Glutamatergic neuron (in vitro differentiated cells): ENCODE measurements at regions not wholly inside any gene's neighbourhood (a gene's known extent, or its start where the extent isn't known, plus 50 kb on each side); places are given as distances from the start of the nearest gene placed in this dataset.
"Not testable (repeated sequence)": the region's sequence is repeated elsewhere in the genome, so short reads cannot be mapped to it uniquely, and the experiment has no call there.

Source experiments
- DNase-seq: peaks from one replicate; pipeline ENCODE4 v3.0.0; 2022
- H3K27ac Mint-ChIP-seq: one replicate; pipeline ENCODE4 v1.8.0; 2020; ENCODE audit warnings: mild to moderate bottlenecking, mixed read lengths, inconsistent platforms; ENCODE audit not compliant: unreplicated experiment
- H3K27me3 Mint-ChIP-seq: one replicate; pipeline ENCODE4 v1.8.0; 2020; ENCODE audit warnings: mild to moderate bottlenecking, moderate library complexity, mixed read lengths, inconsistent platforms; ENCODE audit not compliant: unreplicated experiment
- H3K36me3 Mint-ChIP-seq: one replicate; pipeline ENCODE4 v1.8.0; 2020; ENCODE audit warnings: mild to moderate bottlenecking, mixed read lengths, inconsistent platforms; ENCODE audit not compliant: unreplicated experiment
- H3K4me1 Mint-ChIP-seq: one replicate; pipeline ENCODE4 v1.8.0; 2020; ENCODE audit warnings: mild to moderate bottlenecking, low read depth, mixed read lengths, inconsistent platforms; ENCODE audit not compliant: unreplicated experiment
- H3K4me3 Mint-ChIP-seq: one replicate; pipeline ENCODE4 v1.8.0; 2020; ENCODE audit warnings: mild to moderate bottlenecking, mixed read lengths, inconsistent platforms; ENCODE audit not compliant: unreplicated experiment
- H3K9me3 Mint-ChIP-seq: one replicate; pipeline ENCODE4 v1.8.0; 2020; ENCODE audit warnings: mild to moderate bottlenecking, moderate library complexity, mixed read lengths, inconsistent platforms; ENCODE audit not compliant: unreplicated experiment
- CTCF ChIP-seq: fragments of 200-600 bp; sonication (generic); IDR thresholded peaks from one replicate; pipeline ENCODE4 v1.5.0; 2021; ENCODE audit not compliant: partially characterized antibody, unreplicated experiment

- no peak overlapping the region for H3K27ac Mint-ChIP-seq
- peaks cover 2% of the 10 kb centered on the region for H3K4me1 Mint-ChIP-seq
- DNase-seq: peak; percentile 11
- TF ChIP-seq CTCF: no peak
- H3K27me3 Mint-ChIP-seq: peaks cover 1% of the 10 kb centered on the region
- peaks cover 12% of the 10 kb centered on the region for H3K36me3 Mint-ChIP-seq
- H3K4me3 Mint-ChIP-seq: no peak overlapping the region
- peaks cover 5% of the 10 kb centered on the region for H3K9me3 Mint-ChIP-seq
These were observed 51.4 kb upstream of the GPC1 start for GRCh38 chr2:240383871-240384700.

GRCh38 chr2:240384711-240385450 lies 50.6 kb upstream of the GPC1 start:
- Mint-ChIP-seq H3K9me3 (peaks cover 1% of the 10 kb centered on the region), H3K4me1 (no peaks in the 10 kb centered on the region), H3K4me3 (no peak overlapping the region), H3K27ac (no peak overlapping the region), H3K27me3 (peaks cover 1% of the 10 kb centered on the region), H3K36me3 (peaks cover 5% of the 10 kb centered on the region)
- DNase-seq: peak; percentile 1
- TF ChIP-seq CTCF: no peak

GRCh38 chr2:240385451-240386161 lies 49.9 kb upstream of the GPC1 start:
- peak; percentile 9 for DNase-seq
- H3K27ac Mint-ChIP-seq, H3K9me3 Mint-ChIP-seq, H3K27me3 Mint-ChIP-seq, H3K4me1 Mint-ChIP-seq, H3K36me3 Mint-ChIP-seq, H3K4me3 Mint-ChIP-seq: not testable (repeated sequence)
